Naive thymus-derived CD4-positive, alpha-beta T cell (primary cell): ENCODE measurements at regions not wholly inside any gene's neighbourhood (a gene's known extent, or its start where the extent isn't known, plus 50 kb on each side); places are given as distances from the start of the nearest gene placed in this dataset.

Experiments
- ATAC-seq: fragments of 150-1000 bp; cut with Tn5 transposase; 2 replicates; pipeline ENCODE4 v1.10.0; 2021; ENCODE audit warnings: mild to moderate bottlenecking, moderate library complexity
- CTCF ChIA-PET: fragments of 350-600 bp; sonication (Branson Sonifier 250); formaldehyde crosslinking; loops from one replicate; lab custom pipeline; 2021; ENCODE audit warnings: antibody characterized with exemption; lab: Charles Lee
- POLR2A ChIA-PET: fragments of 350-600 bp; sonication (Branson Sonifier 250); formaldehyde crosslinking; loops from one replicate; lab custom pipeline; 2021; ENCODE audit warnings: antibody characterized with exemption, inconsistent platforms; lab: Charles Lee
- DNase-seq, 9 donors: peaks; one replicate each; pipeline versions ENCODE4 v3.0.0 to v3.0.0-alpha.2; 2020 to 2022; ENCODE audit warnings: mixed read lengths in 1 of 9
- H3K27ac ChIP-seq: one replicate; pipeline ENCODE4 v1.7.0; 2013; ENCODE audit warnings: mild to moderate bottlenecking, low read depth, low read length, moderate library complexity
- H3K27me3 ChIP-seq, 2 donors: one replicate each; pipeline ENCODE4 v1.7.0; 2013; ENCODE audit warnings: low read length in 2 of 2, mild to moderate bottlenecking in 2 of 2, moderate library complexity in 2 of 2; ENCODE audit not compliant: control insufficient read depth in 2 of 2, insufficient read depth in 2 of 2
- H3K36me3 ChIP-seq, 3 experiments: 1 replicate in 2 of 3; 2 replicates in 1 of 3; pipeline ENCODE4 v1.7.0; 2013; ENCODE audit warnings: low read length in 3 of 3, mild to moderate bottlenecking in 3 of 3, moderate library complexity in 1 of 3; ENCODE audit not compliant: insufficient read depth in 3 of 3, control insufficient read depth in 2 of 3
- H3K4me1 ChIP-seq, 2 donors: one replicate each; pipeline ENCODE4 v1.7.0; 2013; ENCODE audit warnings: low read length in 2 of 2, mild to moderate bottlenecking in 2 of 2, moderate library complexity in 1 of 2; ENCODE audit not compliant: control insufficient read depth in 2 of 2, insufficient read depth in 2 of 2
- H3K4me3 ChIP-seq: 2 replicates; pipeline ENCODE4 v1.7.0; 2013; ENCODE audit warnings: mild to moderate bottlenecking, low read length
- H3K9me3 ChIP-seq, 3 experiments: 1 replicate in 2 of 3; 2 replicates in 1 of 3; pipeline ENCODE4 v1.7.0; 2013; ENCODE audit warnings: low read length in 3 of 3; ENCODE audit not compliant: control insufficient read depth in 2 of 3
- H3K27ac Mint-ChIP-seq, 9 donors: one replicate each; pipeline ENCODE4 v1.8.0; 2020 to 2022; ENCODE audit warnings: mixed read lengths in 9 of 9, mild to moderate bottlenecking in 8 of 9, moderate library complexity in 5 of 9, inconsistent platforms in 2 of 9
- H3K27me3 Mint-ChIP-seq, 5 donors: one replicate each; pipeline ENCODE4 v1.8.0; 2021 to 2022; ENCODE audit warnings: mixed read lengths in 5 of 5, mild to moderate bottlenecking in 1 of 5
- H3K36me3 Mint-ChIP-seq, 5 donors: one replicate each; pipeline ENCODE4 v1.8.0; 2020 to 2022; ENCODE audit warnings: mixed read lengths in 5 of 5, mild to moderate bottlenecking in 3 of 5, inconsistent platforms in 1 of 5
- H3K4me1 Mint-ChIP-seq, 7 donors: one replicate each; pipeline ENCODE4 v1.8.0; 2020 to 2022; ENCODE audit warnings: mixed read lengths in 7 of 7, mild to moderate bottlenecking in 3 of 7, inconsistent platforms in 1 of 7
- H3K4me3 Mint-ChIP-seq, 10 donors: one replicate each; pipeline ENCODE4 v1.8.0; 2020 to 2022; ENCODE audit warnings: mild to moderate bottlenecking in 10 of 10, mixed read lengths in 10 of 10, moderate library complexity in 6 of 10, inconsistent platforms in 2 of 10
- H3K9me3 Mint-ChIP-seq, 11 donors: one replicate each; pipeline ENCODE4 v1.8.0; 2020 to 2022; ENCODE audit warnings: mixed read lengths in 11 of 11, mild to moderate bottlenecking in 4 of 11, inconsistent platforms in 1 of 11, moderate library complexity in 1 of 11
- intact Hi-C, 2 donors: fragments of 100-400 bp; cut with micrococcal nuclease; formaldehyde crosslinking; loops; one replicate each; pipeline ENCODE4 v1.15.1; 2023

DNA sequence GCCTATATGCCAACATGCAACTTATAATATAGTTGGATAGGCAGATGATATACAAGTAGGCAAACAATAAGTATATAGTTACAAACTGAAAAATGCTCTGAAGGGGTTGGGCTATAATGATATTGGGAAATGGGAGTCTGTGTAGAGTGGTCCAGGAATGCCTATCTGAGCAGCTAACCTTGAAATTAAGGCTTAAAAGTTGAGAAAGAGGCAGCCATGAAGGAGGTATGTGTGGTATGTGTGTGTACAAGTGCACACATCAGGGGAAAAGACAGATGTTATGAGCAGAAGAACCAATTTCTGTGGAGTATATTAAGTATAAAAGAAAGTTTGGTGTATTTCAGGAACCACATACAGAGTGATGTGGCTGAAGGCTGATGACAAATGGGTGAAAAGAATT is 154.9 kb upstream of the PAPPA start:
- no peak for ATAC-seq
- H3K27me3 ChIP-seq: no peaks in the 10 kb centered on the region
- H3K27me3 Mint-ChIP-seq: peaks cover 0 to 9% (median 0%) of the 10 kb centered on the region in 5 donors
- H3K36me3 ChIP-seq: no peaks in the 10 kb centered on the region
- no peak overlapping the region for H3K27ac ChIP-seq
- intact Hi-C loops: no loop called here
- H3K4me3 Mint-ChIP-seq: no peak overlapping the region
- no peaks in the 10 kb centered on the region for H3K9me3 ChIP-seq
- no peaks in the 10 kb centered on the region for H3K36me3 Mint-ChIP-seq
- peaks cover 0 to 8% (median 0%) of the 10 kb centered on the region in 11 donors for H3K9me3 Mint-ChIP-seq
- H3K4me1 Mint-ChIP-seq: no peaks in the 10 kb centered on the region
- no peaks in the 10 kb centered on the region for H3K4me1 ChIP-seq
- DNase-seq: no peak
- no peak overlapping the region for H3K4me3 ChIP-seq
- ChIA-PET POLR2A (no interaction called here), CTCF (no interaction called here)
- H3K27ac Mint-ChIP-seq: no peak overlapping the region

DNA sequence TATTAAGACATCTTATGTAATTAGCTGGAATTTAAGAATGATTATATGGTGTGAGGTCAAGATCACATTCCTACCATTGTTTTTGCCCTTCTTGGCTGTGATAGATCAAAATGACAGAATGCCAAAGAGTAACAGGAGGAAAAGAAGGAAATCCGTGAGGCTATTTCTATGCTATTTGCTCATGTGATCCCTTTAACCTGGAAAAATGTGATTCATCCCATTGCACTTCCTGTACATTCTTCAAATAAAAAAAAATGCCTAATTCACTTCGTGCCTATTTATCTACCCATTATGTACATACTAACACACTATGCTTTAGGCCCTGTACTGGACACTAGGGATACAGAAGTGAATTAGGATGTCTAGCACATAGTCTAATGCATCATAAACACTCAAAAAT is 154.1 kb upstream of the PAPPA start:
- DNase-seq (no peak), ATAC-seq (no peak)
- Histone ChIP-seq H3K9me3 (no peaks in the 10 kb centered on the region), H3K27me3 (no peaks in the 10 kb centered on the region), H3K27ac (no peak overlapping the region), H3K36me3 (no peaks in the 10 kb centered on the region), H3K4me1 (no peaks in the 10 kb centered on the region), H3K4me3 (no peak overlapping the region)
- Mint-ChIP-seq H3K27ac (no peak overlapping the region), H3K9me3 (peaks cover 0 to 8% (median 0%) of the 10 kb centered on the region in 11 donors), H3K4me1 (no peaks in the 10 kb centered on the region), H3K27me3 (peaks cover 0 to 9% (median 0%) of the 10 kb centered on the region in 5 donors), H3K4me3 (no peak overlapping the region), H3K36me3 (no peaks in the 10 kb centered on the region)
- intact Hi-C loops: no loop called here
- ChIA-PET POLR2A (no interaction called here), CTCF (no interaction called here)

DNA sequence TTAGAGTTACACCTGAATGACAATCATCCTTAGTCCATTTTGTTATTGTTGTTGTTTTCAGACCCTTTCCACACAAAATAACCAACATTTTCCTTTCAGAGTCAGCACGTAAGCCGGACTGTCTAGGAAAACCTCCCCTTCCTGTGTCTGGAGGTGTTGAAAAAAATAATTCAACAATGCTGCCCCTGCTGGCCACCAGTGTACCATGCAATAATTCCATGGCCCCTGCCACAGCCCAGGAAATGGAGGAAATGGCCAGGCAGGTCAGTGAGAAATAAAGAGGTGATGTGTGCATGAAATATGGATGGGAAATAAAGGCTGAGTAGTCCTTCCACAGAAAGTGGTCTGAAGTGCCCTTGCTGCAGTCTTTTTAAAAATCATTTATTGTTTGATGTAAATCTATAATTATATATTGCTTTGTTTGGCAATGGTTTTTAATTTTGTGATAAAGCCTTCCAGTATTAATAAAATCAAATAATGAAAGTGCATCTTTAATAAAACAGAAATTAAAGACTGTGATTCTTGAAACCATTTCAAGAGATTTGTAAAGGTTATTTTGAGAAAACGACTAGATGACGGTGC is 152.8 kb upstream of the PAPPA start:
- Mint-ChIP-seq H3K4me1 (no peaks in the 10 kb centered on the region), H3K27me3 (peaks cover 0 to 9% (median 0%) of the 10 kb centered on the region in 5 donors), H3K9me3 (peaks cover 0 to 8% (median 0%) of the 10 kb centered on the region in 11 donors), H3K4me3 (no peak overlapping the region), H3K27ac (no peak overlapping the region), H3K36me3 (no peaks in the 10 kb centered on the region)
- DNase-seq (no peak), ATAC-seq (no peak)
- Histone ChIP-seq H3K27me3 (no peaks in the 10 kb centered on the region), H3K9me3 (no peaks in the 10 kb centered on the region), H3K36me3 (no peaks in the 10 kb centered on the region), H3K27ac (no peak overlapping the region), H3K4me1 (no peaks in the 10 kb centered on the region), H3K4me3 (no peak overlapping the region)
- CTCF ChIA-PET: no interaction called here
- POLR2A ChIA-PET: no interaction called here
- intact Hi-C loops: no loop called here

DNA sequence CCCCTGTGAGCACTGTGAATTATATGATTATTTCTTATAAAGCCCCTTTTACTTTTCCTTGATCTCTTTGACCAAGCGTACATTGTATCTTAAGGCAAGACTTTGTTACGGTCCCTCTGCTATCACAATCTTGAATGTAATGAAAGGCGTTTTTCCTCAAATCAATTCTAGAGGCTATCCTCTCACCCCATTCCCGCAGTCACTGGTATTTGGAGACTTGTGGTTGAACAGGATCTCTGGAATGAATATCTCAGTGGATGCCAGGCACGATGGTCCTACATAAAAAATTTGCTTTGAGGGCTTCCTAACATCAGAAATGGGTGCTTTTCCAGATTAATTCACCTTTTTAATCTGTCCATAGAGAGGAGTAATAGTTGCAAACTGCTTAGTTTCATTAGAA is 151.4 kb upstream of the PAPPA start:
- DNase-seq (no peak), ATAC-seq (no peak)
- Mint-ChIP-seq H3K4me1 (no peaks in the 10 kb centered on the region), H3K4me3 (no peak overlapping the region), H3K36me3 (no peaks in the 10 kb centered on the region), H3K27ac (no peak overlapping the region), H3K27me3 (no peaks in the 10 kb centered on the region), H3K9me3 (peaks cover 0 to 4% (median 0%) of the 10 kb centered on the region in 11 donors)
- ChIA-PET POLR2A (no interaction called here), CTCF (interaction anchor here (0.5 kb wide), 1 partner anchor 1104 kb away, joined by 5 read pairs; no protein-coding TSS in a partner anchor)
- Histone ChIP-seq H3K9me3 (no peaks in the 10 kb centered on the region), H3K27me3 (no peaks in the 10 kb centered on the region), H3K4me3 (no peak overlapping the region), H3K4me1 (no peaks in the 10 kb centered on the region), H3K27ac (no peak overlapping the region), H3K36me3 (no peaks in the 10 kb centered on the region)
- intact Hi-C loops: no loop called here

DNA sequence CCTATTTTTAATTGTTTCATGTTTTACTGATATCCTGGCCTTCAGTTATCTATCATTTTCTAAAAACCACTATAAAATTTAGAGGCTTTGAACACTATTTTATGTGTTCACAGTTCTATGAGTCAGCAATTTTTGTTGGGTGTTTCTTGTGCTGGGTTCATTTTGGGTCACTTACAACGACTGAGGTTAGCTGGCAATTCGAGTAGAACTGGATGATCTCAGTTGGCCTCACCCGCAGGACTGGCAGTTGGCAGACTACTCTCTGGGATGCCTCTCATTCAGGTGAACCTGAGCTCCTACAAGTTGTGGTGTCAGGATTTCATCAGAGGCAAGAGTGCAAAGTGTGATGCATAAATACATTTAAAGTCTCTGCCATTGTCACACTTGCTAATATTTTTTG is 151.0 kb upstream of the PAPPA start:
- Histone ChIP-seq H3K36me3 (no peaks in the 10 kb centered on the region), H3K4me3 (no peak overlapping the region), H3K27ac (no peak overlapping the region), H3K4me1 (no peaks in the 10 kb centered on the region), H3K27me3 (no peaks in the 10 kb centered on the region), H3K9me3 (no peaks in the 10 kb centered on the region)
- no peaks in the 10 kb centered on the region for H3K4me1 Mint-ChIP-seq
- no peak for ATAC-seq
- no peak for DNase-seq
- no peak overlapping the region for H3K4me3 Mint-ChIP-seq
- intact Hi-C loops: no loop called here
- ChIA-PET CTCF (no interaction called here), POLR2A (no interaction called here)
- H3K27me3 Mint-ChIP-seq: no peaks in the 10 kb centered on the region
- peaks cover 0 to 4% (median 0%) of the 10 kb centered on the region in 11 donors for H3K9me3 Mint-ChIP-seq
- no peaks in the 10 kb centered on the region for H3K36me3 Mint-ChIP-seq
- H3K27ac Mint-ChIP-seq: no peak overlapping the region

DNA sequence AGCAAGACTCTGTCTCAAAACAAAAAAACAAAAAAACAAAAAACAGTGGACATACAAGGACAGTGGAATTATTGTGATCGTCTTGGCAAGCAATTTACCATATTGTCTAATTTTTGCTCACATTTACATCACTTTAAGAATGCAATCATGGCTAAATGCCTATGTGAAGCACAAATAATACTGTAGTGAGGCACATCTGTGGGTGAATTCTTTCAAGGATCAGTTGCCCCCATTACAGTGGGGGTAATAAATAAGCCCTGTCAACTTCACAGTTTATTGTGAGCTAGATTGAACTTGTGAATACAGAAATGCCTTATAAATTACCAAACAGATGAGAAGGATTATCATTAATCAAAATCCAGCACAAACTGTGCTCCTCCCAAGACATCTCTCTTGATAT is 150.2 kb upstream of the PAPPA start:
- ChIA-PET CTCF (no interaction called here), POLR2A (no interaction called here)
- H3K9me3 ChIP-seq: no peaks in the 10 kb centered on the region
- H3K4me3 ChIP-seq: no peak overlapping the region
- intact Hi-C loops: no loop called here
- Mint-ChIP-seq H3K36me3 (no peaks in the 10 kb centered on the region), H3K4me3 (no peak overlapping the region), H3K27me3 (no peaks in the 10 kb centered on the region), H3K4me1 (no peaks in the 10 kb centered on the region), H3K27ac (no peak overlapping the region), H3K9me3 (peaks cover 0 to 7% (median 0%) of the 10 kb centered on the region in 11 donors)
- H3K36me3 ChIP-seq: no peaks in the 10 kb centered on the region
- DNase-seq: no peak
- H3K27me3 ChIP-seq: no peaks in the 10 kb centered on the region
- no peaks in the 10 kb centered on the region for H3K4me1 ChIP-seq
- no peak overlapping the region for H3K27ac ChIP-seq
- no peak for ATAC-seq

DNA sequence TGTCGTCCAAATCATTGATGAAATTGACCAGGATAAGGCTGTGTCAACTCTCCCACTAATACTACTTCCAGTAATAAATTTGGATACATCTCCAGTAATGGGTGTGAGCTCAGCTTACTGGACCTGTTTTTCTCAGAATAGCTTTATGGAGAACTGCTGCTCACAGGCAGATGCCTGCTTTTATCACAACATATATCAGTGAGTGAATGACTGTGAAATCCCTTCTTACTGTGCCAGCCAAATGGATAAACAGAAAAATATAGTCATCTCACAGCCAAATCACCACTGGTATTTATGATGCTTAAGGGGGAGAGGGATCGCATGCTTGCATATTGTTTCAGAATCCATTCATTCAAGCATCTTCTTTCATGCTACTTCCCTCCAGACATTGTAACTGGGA is 148.4 kb upstream of the PAPPA start:
- H3K36me3 Mint-ChIP-seq: no peaks in the 10 kb centered on the region
- Histone ChIP-seq H3K4me1 (no peaks in the 10 kb centered on the region), H3K27ac (no peak overlapping the region), H3K27me3 (no peaks in the 10 kb centered on the region), H3K36me3 (no peaks in the 10 kb centered on the region), H3K4me3 (no peak overlapping the region), H3K9me3 (no peaks in the 10 kb centered on the region)
- CTCF ChIA-PET: no interaction called here
- POLR2A ChIA-PET: no interaction called here
- no peaks in the 10 kb centered on the region for H3K27me3 Mint-ChIP-seq
- H3K4me1 Mint-ChIP-seq: no peaks in the 10 kb centered on the region
- peaks cover 0 to 9% (median 3%) of the 10 kb centered on the region in 11 donors for H3K9me3 Mint-ChIP-seq
- no peak overlapping the region for H3K27ac Mint-ChIP-seq
- DNase-seq: no peak
- no peak overlapping the region for H3K4me3 Mint-ChIP-seq
- ATAC-seq: no peak
- intact Hi-C loops: no loop called here
